ENCODE measurements at regions not wholly inside any gene's neighbourhood (a gene's known extent, or its start where the extent isn't known, plus 50 kb on each side); places are given as distances from the start of the nearest gene placed in this dataset.
A peak's percentile ranks its signal among the peaks of the same experiment; 100 is the strongest.

GRCh38 chr1:182293119-182293589 is 98.4 kb downstream of the GLUL start:
- CTCF ChIA-PET (ENCODE audit: partially characterized antibody), result no interaction called here
- Histone ChIP-seq H3K27ac (ENCODE audit: low read depth, low read length) (no peak overlapping the region), H3K4me3 (ENCODE audit: low read length in 2 of 2) (no peak overlapping the region), H3K4me1 (ENCODE audit: insufficient read depth, low read length) (no peaks in the 10 kb centered on the region), H3K27me3 (ENCODE audit: insufficient read depth, low read length) (no peaks in the 10 kb centered on the region), H3K9me3 (ENCODE audit: control insufficient read depth in 1 of 2, low read length in 2 of 2) (no peaks in the 10 kb centered on the region), H3K36me3 (ENCODE audit: insufficient read depth, low read length) (no peaks in the 10 kb centered on the region)
- Mint-ChIP-seq H3K27ac (peak overlapping the region in 1 of 7 donors; percentile 45), H3K27me3 (no peaks in the 10 kb centered on the region), H3K36me3 (peaks cover 0 to 4% of the 10 kb centered on the region in 2 donors), H3K4me1 (peaks cover 0 to 2% (median 0%) of the 10 kb centered on the region in 4 donors), H3K4me3 (no peak overlapping the region), H3K9me3 (no peaks in the 10 kb centered on the region)
- DNase-seq, result no peak
- intact Hi-C loops (cut with micrococcal nuclease), result no loop called here
- POLR2A ChIA-PET (ENCODE audit: partially characterized antibody), result no interaction called here

- ChIA-PET CTCF (ENCODE audit: partially characterized antibody) (no interaction called here), POLR2A (ENCODE audit: partially characterized antibody) (no interaction called here)
- no peak for DNase-seq
- H3K9me3 ChIP-seq (ENCODE audit: control insufficient read depth in 1 of 2, low read length in 2 of 2), result no peaks in the 10 kb centered on the region
- H3K4me3 Mint-ChIP-seq, result no peak overlapping the region
- H3K27ac ChIP-seq (ENCODE audit: low read depth, low read length), result no peak overlapping the region
- H3K4me1 ChIP-seq (ENCODE audit: insufficient read depth, low read length), result no peaks in the 10 kb centered on the region
- H3K4me3 ChIP-seq (ENCODE audit: low read length in 2 of 2), result no peak overlapping the region
- H3K9me3 Mint-ChIP-seq, result peaks cover 0 to 1% (median 0%) of the 10 kb centered on the region in 8 donors
- H3K27ac Mint-ChIP-seq, result no peak overlapping the region
- H3K36me3 ChIP-seq (ENCODE audit: insufficient read depth, low read length), result no peaks in the 10 kb centered on the region
- no peaks in the 10 kb centered on the region for H3K27me3 ChIP-seq (ENCODE audit: insufficient read depth, low read length)
- intact Hi-C loops (cut with micrococcal nuclease), result no loop called here
- peaks cover 0 to 1% of the 10 kb centered on the region in 2 donors for H3K27me3 Mint-ChIP-seq
- peaks cover 0 to 2% (median 0%) of the 10 kb centered on the region in 4 donors for H3K4me1 Mint-ChIP-seq
- H3K36me3 Mint-ChIP-seq, result peaks cover 0 to 4% of the 10 kb centered on the region in 2 donors
These were observed 99.3 kb downstream of the GLUL start for GRCh38 chr1:182292193-182292741.

DNA sequence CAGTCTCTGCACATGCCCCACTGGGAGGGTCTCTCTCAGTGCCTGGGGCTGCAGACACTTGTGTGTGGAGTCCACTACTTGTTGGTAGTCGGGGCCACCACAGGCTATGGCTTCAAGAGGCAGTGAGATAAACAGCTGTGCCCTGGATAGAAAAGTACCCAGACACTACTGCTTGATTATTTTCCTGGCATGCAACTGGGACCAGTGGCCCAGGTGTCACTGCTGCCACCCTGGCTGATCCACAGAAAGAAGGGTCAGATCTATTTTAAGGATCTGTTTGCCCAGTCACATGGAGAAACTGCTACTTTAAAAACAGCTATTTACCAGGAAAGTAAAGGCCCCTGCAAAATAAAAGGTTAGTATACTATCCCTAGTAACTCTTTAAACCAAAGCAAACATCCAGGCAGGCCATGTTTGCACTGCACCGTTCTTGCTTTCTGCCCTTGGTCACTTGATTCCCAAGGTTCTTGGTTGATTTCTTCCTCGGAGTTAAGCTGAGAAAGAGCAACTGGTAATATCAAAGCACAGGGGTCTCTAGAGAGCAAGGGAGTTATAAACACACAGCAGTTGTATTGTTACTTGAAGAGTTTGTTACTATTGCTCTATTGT is 99.9 kb downstream of the GLUL start:
- no peaks in the 10 kb centered on the region for H3K36me3 ChIP-seq (ENCODE audit: insufficient read depth, low read length)
- CTCF ChIA-PET (ENCODE audit: partially characterized antibody), result no interaction called here
- Mint-ChIP-seq H3K36me3 (peaks cover 0 to 4% of the 10 kb centered on the region in 2 donors), H3K4me1 (peaks cover 0 to 2% (median 0%) of the 10 kb centered on the region in 4 donors), H3K27me3 (peaks cover 0 to 1% of the 10 kb centered on the region in 2 donors), H3K9me3 (peaks cover 0 to 1% (median 0%) of the 10 kb centered on the region in 8 donors), H3K27ac (peak overlapping the region in 1 of 7 donors; percentile 55), H3K4me3 (no peak overlapping the region)
- POLR2A ChIA-PET (ENCODE audit: partially characterized antibody), result no interaction called here
- intact Hi-C loops (cut with micrococcal nuclease), result no loop called here
- no peaks in the 10 kb centered on the region for H3K4me1 ChIP-seq (ENCODE audit: insufficient read depth, low read length)
- H3K27ac ChIP-seq (ENCODE audit: low read depth, low read length), result no peak overlapping the region
- DNase-seq, result no peak
- H3K4me3 ChIP-seq (ENCODE audit: low read length in 2 of 2), result no peak overlapping the region
- H3K9me3 ChIP-seq (ENCODE audit: control insufficient read depth in 1 of 2, low read length in 2 of 2), result no peaks in the 10 kb centered on the region
- H3K27me3 ChIP-seq (ENCODE audit: insufficient read depth, low read length), result no peaks in the 10 kb centered on the region

GRCh38 chr1:182288749-182289604 is 102.6 kb downstream of the GLUL start:
- Histone ChIP-seq H3K9me3 (ENCODE audit: control insufficient read depth in 1 of 2, low read length in 2 of 2) (no peaks in the 10 kb centered on the region), H3K27me3 (ENCODE audit: insufficient read depth, low read length) (no peaks in the 10 kb centered on the region), H3K4me3 (ENCODE audit: low read length in 2 of 2) (no peak overlapping the region), H3K4me1 (ENCODE audit: insufficient read depth, low read length) (no peaks in the 10 kb centered on the region), H3K27ac (ENCODE audit: low read depth, low read length) (no peak overlapping the region), H3K36me3 (ENCODE audit: insufficient read depth, low read length) (no peaks in the 10 kb centered on the region)
- ChIA-PET POLR2A (ENCODE audit: partially characterized antibody) (no interaction called here), CTCF (ENCODE audit: partially characterized antibody) (interaction anchor here (2.6 kb wide), 1 partner anchor 145 kb away, joined by 8 read pairs; no protein-coding TSS in a partner anchor)
- Mint-ChIP-seq H3K27ac (no peak overlapping the region), H3K4me3 (no peak overlapping the region), H3K27me3 (peaks cover 0 to 1% of the 10 kb centered on the region in 2 donors), H3K36me3 (no peaks in the 10 kb centered on the region), H3K9me3 (peaks cover 0 to 1% (median 0%) of the 10 kb centered on the region in 8 donors), H3K4me1 (peaks cover 0 to 5% (median 3%) of the 10 kb centered on the region in 4 donors)
- intact Hi-C loops (cut with micrococcal nuclease), result no loop called here
- no peak for DNase-seq

DNA sequence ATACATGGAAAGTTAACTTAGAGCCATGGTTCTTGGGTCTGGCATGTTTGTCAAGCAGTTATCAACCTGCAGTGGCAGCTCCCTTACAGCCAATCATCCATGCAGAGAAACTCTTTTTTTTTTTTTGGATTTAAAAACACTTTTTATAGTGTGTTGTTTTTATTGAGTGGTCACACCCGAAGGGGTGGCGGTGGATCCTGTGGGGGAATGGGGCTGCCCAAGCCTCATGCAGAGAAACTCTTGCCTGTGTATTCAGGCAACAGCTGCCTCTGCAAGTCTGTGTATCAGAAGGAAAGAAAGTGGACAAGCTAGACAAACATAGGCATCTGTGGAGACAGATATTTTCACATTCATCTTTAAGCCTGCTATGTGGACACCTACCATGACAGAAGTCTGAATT is 104.8 kb downstream of the GLUL start:
- H3K36me3 ChIP-seq (ENCODE audit: insufficient read depth, low read length), result no peaks in the 10 kb centered on the region
- H3K4me1 ChIP-seq (ENCODE audit: insufficient read depth, low read length), result no peaks in the 10 kb centered on the region
- peaks cover 0 to 6% (median 3%) of the 10 kb centered on the region in 4 donors for H3K4me1 Mint-ChIP-seq
- CTCF ChIA-PET (ENCODE audit: partially characterized antibody), result interaction anchor here (0.6 to 0.7 kb wide), 2 partner anchors 78 to 463 kb away, joined by 3 to 4 read pairs; no protein-coding TSS in a partner anchor
- H3K4me3 Mint-ChIP-seq, result no peak overlapping the region
- POLR2A ChIA-PET (ENCODE audit: partially characterized antibody), result no interaction called here
- H3K27ac ChIP-seq (ENCODE audit: low read depth, low read length), result no peak overlapping the region
- H3K9me3 ChIP-seq (ENCODE audit: control insufficient read depth in 1 of 2, low read length in 2 of 2), result no peaks in the 10 kb centered on the region
- no peaks in the 10 kb centered on the region for H3K36me3 Mint-ChIP-seq
- no peak overlapping the region for H3K27ac Mint-ChIP-seq
- H3K9me3 Mint-ChIP-seq, result peaks cover 0 to 1% (median 0%) of the 10 kb centered on the region in 8 donors
- intact Hi-C loops (cut with micrococcal nuclease), result no loop called here
- H3K27me3 Mint-ChIP-seq, result peaks cover 0 to 1% of the 10 kb centered on the region in 2 donors
- H3K4me3 ChIP-seq (ENCODE audit: low read length in 2 of 2), result no peak overlapping the region
- DNase-seq, result no peak
- H3K27me3 ChIP-seq (ENCODE audit: insufficient read depth, low read length), result no peaks in the 10 kb centered on the region

DNA sequence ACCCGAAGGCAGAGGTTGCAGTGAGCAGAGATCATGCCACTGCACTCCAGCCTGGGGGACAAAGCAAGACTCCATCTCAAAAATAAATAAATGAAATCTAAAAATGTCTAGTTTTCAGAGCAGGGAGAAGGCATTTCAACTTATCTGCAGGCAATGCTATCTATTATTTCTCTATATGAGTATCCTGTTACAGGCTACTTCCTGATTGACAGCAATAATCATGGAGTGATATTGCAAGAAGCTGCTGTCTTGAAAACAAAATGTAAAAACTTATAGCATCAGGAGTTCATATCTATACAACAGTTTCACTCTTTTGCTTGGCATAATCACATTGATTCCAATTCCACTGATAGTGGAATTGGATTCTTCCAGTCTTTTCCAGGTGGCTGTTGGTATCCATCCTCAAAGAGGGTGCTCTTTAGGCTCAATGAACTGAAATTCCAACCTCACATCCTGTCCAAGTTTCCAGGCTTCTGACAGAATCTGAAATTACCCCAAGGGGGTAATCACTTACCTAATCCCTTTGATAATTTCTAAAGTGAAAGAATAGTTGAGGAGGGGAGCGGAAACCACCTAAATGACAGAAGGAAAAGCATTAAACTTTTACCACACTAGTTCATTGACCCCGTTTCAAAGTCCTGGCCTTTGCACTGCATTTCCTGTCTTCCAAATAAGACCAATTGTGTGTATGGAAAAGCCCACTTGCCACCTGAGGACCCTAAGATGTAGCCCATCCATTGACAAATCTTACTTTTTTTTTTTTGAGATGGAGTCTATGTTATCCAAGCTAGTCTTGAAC is 107.6 kb downstream of the GLUL start:
- intact Hi-C loops (cut with micrococcal nuclease), result no loop called here
- Mint-ChIP-seq H3K9me3 (peaks cover 0 to 1% (median 0%) of the 10 kb centered on the region in 8 donors), H3K27me3 (peaks cover 0 to 1% of the 10 kb centered on the region in 2 donors), H3K36me3 (no peaks in the 10 kb centered on the region), H3K27ac (no peak overlapping the region), H3K4me1 (peaks cover 0 to 6% (median 3%) of the 10 kb centered on the region in 4 donors), H3K4me3 (no peak overlapping the region)
- no peaks in the 10 kb centered on the region for H3K9me3 ChIP-seq (ENCODE audit: control insufficient read depth in 1 of 2, low read length in 2 of 2)
- H3K4me1 ChIP-seq (ENCODE audit: insufficient read depth, low read length), result no peaks in the 10 kb centered on the region
- ChIA-PET POLR2A (ENCODE audit: partially characterized antibody) (no interaction called here), CTCF (ENCODE audit: partially characterized antibody) (interaction anchor here (0.6 kb wide), 1 partner anchor 113 kb away, joined by 3 read pairs; no protein-coding TSS in a partner anchor)
- H3K4me3 ChIP-seq (ENCODE audit: low read length in 2 of 2), result no peak overlapping the region
- no peak overlapping the region for H3K27ac ChIP-seq (ENCODE audit: low read depth, low read length)
- no peaks in the 10 kb centered on the region for H3K27me3 ChIP-seq (ENCODE audit: insufficient read depth, low read length)
- DNase-seq, result no peak
- no peaks in the 10 kb centered on the region for H3K36me3 ChIP-seq (ENCODE audit: insufficient read depth, low read length)

Measured in CD4-positive, alpha-beta memory T cell (primary cell).